ENCODE measurements at regions not wholly inside any gene's neighbourhood (a gene's known extent, or its start where the extent isn't known, plus 50 kb on each side); places are given as distances from the start of the nearest gene placed in this dataset.
"Not testable (repeated sequence)": the region's sequence is repeated elsewhere in the genome, so short reads cannot be mapped to it uniquely, and the experiment has no call there.

- no peak for DNase-seq (ENCODE audit: low read depth)
Observed at GRCh38 chr3:150357923-150358607, 50.0 kb upstream of the TSC22D2 start.

GRCh38 chr3:150357140-150357539, 51.0 kb upstream of the TSC22D2 start:
- DNase-seq (ENCODE audit: low read depth): no peak

- no peak for DNase-seq (ENCODE audit: low read depth)
Observed at GRCh38 chr3:150355574-150355973, 52.5 kb upstream of the TSC22D2 start.

- DNase-seq (ENCODE audit: low read depth): no peak
Observed at GRCh38 chr3:150352931-150353330, 55.2 kb upstream of the TSC22D2 start.

- DNase-seq (ENCODE audit: low read depth): no peak
Observed at GRCh38 chr3:150351398-150351797, 56.7 kb upstream of the TSC22D2 start.

GRCh38 chr3:150349314-150350097, 58.6 kb upstream of the TSC22D2 start:
- no peak for DNase-seq (ENCODE audit: low read depth)

- no peak for DNase-seq (ENCODE audit: low read depth)
Observed at GRCh38 chr3:150348500-150348899, 59.6 kb upstream of the TSC22D2 start.

GRCh38 chr3:150346981-150347863, 60.9 kb upstream of the TSC22D2 start:
- no peak for DNase-seq (ENCODE audit: low read depth)

GRCh38 chr3:150346266-150346665, 61.8 kb upstream of the TSC22D2 start:
- no peak for DNase-seq (ENCODE audit: low read depth)

GRCh38 chr3:150345021-150345538, 63.0 kb upstream of the TSC22D2 start:
- no peak for DNase-seq (ENCODE audit: low read depth)

- no peak for DNase-seq (ENCODE audit: low read depth)
Observed at GRCh38 chr3:150344079-150344759, 63.9 kb upstream of the TSC22D2 start.

- no peak for DNase-seq (ENCODE audit: low read depth)
Observed at GRCh38 chr3:150342896-150343467, 65.1 kb upstream of the TSC22D2 start.

- no peak for DNase-seq (ENCODE audit: low read depth)
Observed at GRCh38 chr3:150341891-150342290, 66.2 kb upstream of the TSC22D2 start.

GRCh38 chr3:150336363-150336762, 71.7 kb upstream of the TSC22D2 start:
- not testable (repeated sequence) for DNase-seq (ENCODE audit: low read depth)

- no peak for DNase-seq (ENCODE audit: low read depth)
Observed at GRCh38 chr3:150335631-150336030, 72.5 kb upstream of the TSC22D2 start.

- no peak for DNase-seq (ENCODE audit: low read depth)
Observed at GRCh38 chr3:150334974-150335373, 73.1 kb upstream of the TSC22D2 start.

- DNase-seq (ENCODE audit: low read depth): no peak
Observed at GRCh38 chr3:150333477-150333876, 74.6 kb upstream of the TSC22D2 start.

GRCh38 chr3:150331978-150332568, 76.0 kb upstream of the TSC22D2 start:
- no peak for DNase-seq (ENCODE audit: low read depth)

GRCh38 chr3:150330872-150331271, 77.2 kb upstream of the TSC22D2 start:
- no peak for DNase-seq (ENCODE audit: low read depth)

- no peak for DNase-seq (ENCODE audit: low read depth)
Observed at GRCh38 chr3:150330174-150330573, 77.9 kb upstream of the TSC22D2 start.

GRCh38 chr3:150329408-150329807, 78.7 kb upstream of the TSC22D2 start:
- no peak for DNase-seq (ENCODE audit: low read depth)

Data from activated T-cell treated with anti-CD3 and anti-CD28 coated beads for 1 hour (primary cell).